WTC11 (cell line): ENCODE measurements at regions not wholly inside any gene's neighbourhood (a gene's known extent, or its start where the extent isn't known, plus 50 kb on each side); places are given as distances from the start of the nearest gene placed in this dataset.

Experiments used
- ATAC-seq: fragments of 200-7000 bp; cut with Tn5 transposase; 2 replicates; pipeline ENCODE4 v1.10.0; 2021; ENCODE audit warnings: mild to moderate bottlenecking, moderate library complexity
- CTCF ChIA-PET: fragments of 300-600 bp; sonication (Branson Sonifier 250); formaldehyde crosslinking; loops from one replicate; lab custom pipeline; 2021; ENCODE audit warnings: antibody characterized with exemption; lab: Charles Lee
- POLR2A ChIA-PET: fragments of 350-600 bp; sonication (Branson Sonifier 250); formaldehyde crosslinking; loops from one replicate; lab custom pipeline; 2021; ENCODE audit warnings: antibody characterized with exemption; lab: Charles Lee
- DNase-seq: peaks from one replicate; pipeline ENCODE4 v3.0.0; 2021; ENCODE audit warnings: low spot score
- H3K27ac Mint-ChIP-seq: 2 replicates; pipeline ENCODE4 v1.8.0; 2021; ENCODE audit warnings: mixed read lengths
- H3K27me3 Mint-ChIP-seq: 2 replicates; pipeline ENCODE4 v1.8.0; 2021; ENCODE audit warnings: low read depth, mild to moderate bottlenecking, moderate library complexity, mixed read lengths
- H3K36me3 Mint-ChIP-seq: 2 replicates; pipeline ENCODE4 v1.8.0; 2021; ENCODE audit warnings: mixed read lengths
- H3K4me1 Mint-ChIP-seq: 2 replicates; pipeline ENCODE4 v1.8.0; 2022; ENCODE audit warnings: mixed read lengths
- H3K4me3 Mint-ChIP-seq: 2 replicates; pipeline ENCODE4 v1.8.0; 2021; ENCODE audit warnings: mild to moderate bottlenecking, moderate library complexity, mixed read lengths
- H3K9me3 Mint-ChIP-seq: 2 replicates; pipeline ENCODE4 v1.8.0; 2021; ENCODE audit warnings: mixed read lengths
- ARID4B ChIP-seq: sonication (generic); formaldehyde crosslinking; IDR thresholded peaks from 2 replicates; pipeline ENCODE4 v1.8.0; 2023; ENCODE audit warnings: missing genetic modification reagents, mild to moderate bottlenecking, borderline replicate concordance
- GABPB1 ChIP-seq: sonication (generic); formaldehyde crosslinking; IDR thresholded peaks from 2 replicates; pipeline ENCODE4 v1.8.1; 2023; ENCODE audit warnings: mild to moderate bottlenecking, missing genetic modification reagents
- JAZF1 ChIP-seq: fragments of 250-450 bp; sonication (Bioruptor Pico); IDR thresholded peaks from 2 replicates; pipeline ENCODE4 v1.9.0; 2021; ENCODE audit warnings: moderate library complexity, mild to moderate bottlenecking, inconsistent platforms
- KAT7 ChIP-seq: sonication (generic); formaldehyde crosslinking; IDR thresholded peaks from 2 replicates; pipeline ENCODE4 v1.8.1; 2023; ENCODE audit warnings: missing genetic modification reagents, mild to moderate bottlenecking, borderline replicate concordance
- PRDM15 ChIP-seq: sonication (generic); formaldehyde crosslinking; IDR thresholded peaks from 2 replicates; pipeline ENCODE4 v1.8.0; 2022; ENCODE audit warnings: missing genetic modification reagents
- RELA ChIP-seq: sonication (generic); formaldehyde crosslinking; IDR thresholded peaks from 2 replicates; pipeline ENCODE4 v1.8.1; 2022; ENCODE audit warnings: missing genetic modification reagents, mild to moderate bottlenecking, borderline replicate concordance
- RORB ChIP-seq: fragments of 250-450 bp; sonication (Bioruptor Pico); IDR thresholded peaks from 2 replicates; pipeline ENCODE4 v1.9.0; 2021; ENCODE audit warnings: mild to moderate bottlenecking
- ZNF396 ChIP-seq: fragments of 250-450 bp; sonication (Bioruptor Pico); IDR thresholded peaks from 2 replicates; pipeline ENCODE4 v1.8.0; 2021; ENCODE audit warnings: mild to moderate bottlenecking, moderate library complexity, borderline replicate concordance
- ZNF425 ChIP-seq: fragments of 250-450 bp; sonication (Bioruptor Pico); conservative IDR thresholded peaks from 2 replicates; pipeline ENCODE4 v1.9.0; 2021; ENCODE audit warnings: mild to moderate bottlenecking
- ZNF532 ChIP-seq: fragments of 250-450 bp; sonication (Bioruptor Pico); IDR thresholded peaks from 2 replicates; pipeline ENCODE4 v1.9.0; 2021; ENCODE audit warnings: mild to moderate bottlenecking, borderline replicate concordance
- TF ChIP-seq, protein P1 (sequence below): sonication (generic); formaldehyde crosslinking; IDR thresholded peaks from 2 replicates; pipeline ENCODE4 v1.8.1; 2022; ENCODE audit warnings: low read depth, mild to moderate bottlenecking, moderate library complexity, missing genetic modification reagents, borderline replicate concordance
- TF ChIP-seq, protein P2 (sequence below): fragments of 250-450 bp; sonication (Bioruptor Pico); IDR thresholded peaks from 2 replicates; pipeline ENCODE4 v1.9.0; 2021; ENCODE audit warnings: mild to moderate bottlenecking
- TF ChIP-seq, protein P3 (sequence below): sonication (generic); formaldehyde crosslinking; IDR thresholded peaks from 2 replicates; pipeline ENCODE4 v1.8.1; 2022; ENCODE audit warnings: mild to moderate bottlenecking, moderate library complexity, missing genetic modification reagents

DNA sequence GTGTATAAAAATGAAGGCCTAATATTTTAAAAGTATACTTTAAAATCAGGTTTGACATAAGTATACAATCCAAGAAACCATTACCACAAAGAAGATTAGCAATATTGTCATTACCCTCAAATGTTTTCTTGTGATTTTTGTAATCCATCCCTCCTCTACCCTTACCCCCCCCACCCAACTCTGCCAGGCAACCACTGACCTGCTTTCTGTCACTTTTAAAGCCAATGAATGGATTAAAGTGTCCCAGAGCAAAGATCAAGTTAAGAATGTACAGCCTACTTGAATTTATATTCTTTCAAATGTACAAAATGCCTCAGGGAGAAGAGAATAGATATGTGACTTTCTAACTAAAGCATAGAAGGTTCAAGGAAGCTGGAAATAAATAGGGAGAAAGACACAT, 1038.8 kb upstream of the GBE1 start (continued):
- TF ChIP-seq ZNF396 (CRISPR knock-in tag) (no peak), ARID4B (CRISPR knock-in tag) (no peak), KAT7 (CRISPR knock-in tag) (no peak)

DNA sequence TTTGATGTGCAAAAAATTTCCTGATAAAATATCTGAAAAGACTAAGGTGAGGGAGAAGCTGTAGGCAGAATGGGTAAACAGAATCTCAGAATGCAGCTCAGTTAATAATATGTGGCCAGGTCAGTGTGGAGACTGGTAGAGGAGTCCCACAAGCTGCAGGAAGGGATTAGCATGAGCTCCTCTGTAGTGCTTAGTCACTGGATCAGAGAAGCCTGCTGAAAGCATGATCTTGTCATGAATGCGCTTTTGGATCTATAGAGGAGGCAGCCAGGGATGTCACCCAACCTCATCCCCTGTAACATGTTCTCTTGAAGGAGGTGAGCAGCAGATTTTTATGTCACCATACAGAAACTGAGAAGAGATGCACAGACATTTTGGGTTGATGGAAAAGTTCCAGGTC, 1035.3 kb upstream of the GBE1 start:
- Mint-ChIP-seq H3K4me1 (no peaks in the 10 kb centered on the region), H3K9me3 (no peaks in the 10 kb centered on the region), H3K4me3 (no peak overlapping the region), H3K27ac (no peak overlapping the region; the same call in 1 of the 2 replicates), H3K36me3 (no peaks in the 10 kb centered on the region), H3K27me3 (no peaks in the 10 kb centered on the region)
- ChIA-PET CTCF (no interaction called here), POLR2A (no interaction called here)
- DNase-seq = no peak
- ATAC-seq = peak; percentile 36
- TF ChIP-seq RORB (CRISPR knock-in tag) (no peak), GABPB1 (CRISPR knock-in tag) (no peak), JAZF1 (no peak), RELA (CRISPR knock-in tag) (no peak), PRDM15 (CRISPR knock-in tag) (no peak), ZNF532 (CRISPR knock-in tag) (no peak), ZNF425 (no peak)
- TF ChIP-seq, protein P1, sequence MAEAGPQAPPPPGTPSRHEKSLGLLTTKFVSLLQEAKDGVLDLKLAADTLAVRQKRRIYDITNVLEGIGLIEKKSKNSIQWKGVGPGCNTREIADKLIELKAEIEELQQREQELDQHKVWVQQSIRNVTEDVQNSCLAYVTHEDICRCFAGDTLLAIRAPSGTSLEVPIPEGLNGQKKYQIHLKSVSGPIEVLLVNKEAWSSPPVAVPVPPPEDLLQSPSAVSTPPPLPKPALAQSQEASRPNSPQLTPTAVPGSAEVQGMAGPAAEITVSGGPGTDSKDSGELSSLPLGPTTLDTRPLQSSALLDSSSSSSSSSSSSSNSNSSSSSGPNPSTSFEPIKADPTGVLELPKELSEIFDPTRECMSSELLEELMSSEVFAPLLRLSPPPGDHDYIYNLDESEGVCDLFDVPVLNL (CRISPR knock-in tag) = no peak
- TF ChIP-seq, protein P2, sequence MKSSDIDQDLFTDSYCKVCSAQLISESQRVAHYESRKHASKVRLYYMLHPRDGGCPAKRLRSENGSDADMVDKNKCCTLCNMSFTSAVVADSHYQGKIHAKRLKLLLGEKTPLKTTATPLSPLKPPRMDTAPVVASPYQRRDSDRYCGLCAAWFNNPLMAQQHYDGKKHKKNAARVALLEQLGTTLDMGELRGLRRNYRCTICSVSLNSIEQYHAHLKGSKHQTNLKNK = no peak
- TF ChIP-seq, protein P3, sequence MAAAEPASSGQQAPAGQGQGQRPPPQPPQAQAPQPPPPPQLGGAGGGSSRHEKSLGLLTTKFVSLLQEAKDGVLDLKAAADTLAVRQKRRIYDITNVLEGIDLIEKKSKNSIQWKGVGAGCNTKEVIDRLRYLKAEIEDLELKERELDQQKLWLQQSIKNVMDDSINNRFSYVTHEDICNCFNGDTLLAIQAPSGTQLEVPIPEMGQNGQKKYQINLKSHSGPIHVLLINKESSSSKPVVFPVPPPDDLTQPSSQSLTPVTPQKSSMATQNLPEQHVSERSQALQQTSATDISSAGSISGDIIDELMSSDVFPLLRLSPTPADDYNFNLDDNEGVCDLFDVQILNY (CRISPR knock-in tag) = no peak
